IMR-90 (cell line): ENCODE measurements at regions not wholly inside any gene's neighbourhood (a gene's known extent, or its start where the extent isn't known, plus 50 kb on each side); places are given as distances from the start of the nearest gene placed in this dataset.

ENCODE experiments used
- ATAC-seq: fragments of 200-7000 bp; cut with Tn5 transposase; 2 replicates; pipeline ENCODE4 v1.9.1; 2020; ENCODE audit warnings: low read depth, mild to moderate bottlenecking, moderate library complexity
- BruUV-seq: library from RNA; stranded (reverse); fragments of 400-500 nt; replicated peaks from 2 replicates; lab custom pipeline; 2021; lab: Mats Ljungman, UMichigan
- CTCF ChIA-PET: fragments of 300-600 bp; formaldehyde crosslinking; extraction: SDS; loops from one replicate; lab custom pipeline; 2021; ENCODE audit warnings: antibody characterized with exemption; lab: Yijun Ruan, JAX
- POLR2A ChIA-PET: fragments of 300-600 bp; sonication (Branson Sonifier 250); formaldehyde crosslinking; loops from one replicate; lab custom pipeline; 2022; ENCODE audit warnings: antibody characterized with exemption; ENCODE audit not compliant: unreplicated experiment; lab: Charles Lee
- DNase-seq: peaks from one replicate; pipeline ENCODE4 v3.0.0; 2013
- H2AFZ ChIP-seq: replicated peaks from 2 replicates; pipeline ENCODE3; 2013; ENCODE audit warnings: low read length, mild to moderate bottlenecking; ENCODE audit not compliant: poor library complexity
- H2AK5ac ChIP-seq: 2 replicates; pipeline ENCODE4 v1.6.1; 2013; ENCODE audit warnings: low read depth, low read length, inconsistent platforms
- H2AK9ac ChIP-seq: replicated peaks from 2 replicates; pipeline ENCODE3; 2013; ENCODE audit warnings: mild to moderate bottlenecking, low read depth, low read length, moderate library complexity; ENCODE audit not compliant: poor library complexity
- H2BK120ac ChIP-seq: 2 replicates; pipeline ENCODE4 v1.6.1; 2013; ENCODE audit warnings: low read depth, low read length, inconsistent platforms
- H2BK15ac ChIP-seq: 3 replicates; pipeline ENCODE4 v1.6.1; 2013; ENCODE audit warnings: low read depth, low read length, inconsistent platforms
- H2BK20ac ChIP-seq: 2 replicates; pipeline ENCODE4 v1.6.1; 2013; ENCODE audit warnings: low read depth, mild to moderate bottlenecking, inconsistent platforms, low read length, moderate library complexity
- H2BK5ac ChIP-seq: 2 replicates; pipeline ENCODE4 v1.6.1; 2013; ENCODE audit warnings: mild to moderate bottlenecking, low read depth, low read length, inconsistent platforms; ENCODE audit not compliant: poor library complexity, severe bottlenecking
- H3K14ac ChIP-seq: replicated peaks from 2 replicates; pipeline ENCODE4 v1.6.1; 2013; ENCODE audit warnings: low read depth, low read length, inconsistent platforms
- H3K18ac ChIP-seq: 2 replicates; pipeline ENCODE4 v1.6.1; 2013; ENCODE audit warnings: low read depth, low read length, control low read depth
- H3K23ac ChIP-seq: 2 replicates; pipeline ENCODE4 v1.6.1; 2013; ENCODE audit warnings: low read depth, low read length, inconsistent platforms
- H3K27ac ChIP-seq: 2 replicates; pipeline ENCODE4 v1.5.1; 2013; ENCODE audit warnings: mild to moderate bottlenecking, control low read depth, low read length; ENCODE audit not compliant: insufficient read depth
- H3K27me3 ChIP-seq: 2 replicates; pipeline ENCODE4 v1.6.1; 2013; ENCODE audit warnings: low read length; ENCODE audit not compliant: control insufficient read depth, insufficient read depth
- H3K36me3 ChIP-seq: 2 replicates; pipeline ENCODE4 v1.6.1; 2013; ENCODE audit warnings: low read length, mixed read lengths; ENCODE audit not compliant: control insufficient read depth, insufficient read depth
- H3K4ac ChIP-seq: 2 replicates; pipeline ENCODE4 v1.6.1; 2013; ENCODE audit warnings: low read depth, low read length, inconsistent platforms
- H3K4me1 ChIP-seq: 2 replicates; pipeline ENCODE4 v1.6.1; 2013; ENCODE audit warnings: low read length, mixed read lengths; ENCODE audit not compliant: control insufficient read depth, insufficient read depth
- H3K4me2 ChIP-seq: 2 replicates; pipeline ENCODE4 v1.6.1; 2013; ENCODE audit warnings: low read depth, mild to moderate bottlenecking, control low read depth, low read length, moderate library complexity
- H3K4me3 ChIP-seq: 2 replicates; pipeline ENCODE4 v1.5.1; 2013; ENCODE audit warnings: low read depth, mild to moderate bottlenecking, control low read depth, low read length, moderate library complexity; ENCODE audit not compliant: insufficient read depth
- H3K56ac ChIP-seq: 2 replicates; pipeline ENCODE4 v1.6.1; 2013; ENCODE audit warnings: low read length, inconsistent platforms; ENCODE audit not compliant: insufficient read depth; ENCODE audit errors: extremely low read depth
- H3K79me1 ChIP-seq, 2 experiments: 2 replicates each; pipeline ENCODE4 v1.6.1; 2013; ENCODE audit warnings: low read length in 2 of 2, inconsistent platforms in 1 of 2, low read depth in 1 of 2
- H3K9ac ChIP-seq: 2 replicates; pipeline ENCODE4 v1.6.1; 2013; ENCODE audit warnings: low read depth, low read length, control low read depth
- H3K9me1 ChIP-seq: 2 replicates; pipeline ENCODE4 v1.6.1; 2013; ENCODE audit warnings: low read length, inconsistent platforms; ENCODE audit not compliant: insufficient read depth
- H3K9me3 ChIP-seq: 2 replicates; pipeline ENCODE4 v1.6.1; 2013; ENCODE audit warnings: low read length; ENCODE audit not compliant: control insufficient read depth, insufficient read depth
- H4K20me1 ChIP-seq: 2 replicates; pipeline ENCODE4 v1.6.1; 2013; ENCODE audit warnings: low read length, inconsistent platforms; ENCODE audit not compliant: insufficient read depth
- H4K5ac ChIP-seq: 2 replicates; pipeline ENCODE4 v1.6.1; 2013; ENCODE audit warnings: mild to moderate bottlenecking, low read depth, low read length, control low read depth
- H4K8ac ChIP-seq, 2 experiments: 2 replicates each; pipeline ENCODE4 v1.6.1; 2013; ENCODE audit warnings: low read depth in 2 of 2, low read length in 2 of 2, control low read depth in 1 of 2, inconsistent platforms in 1 of 2
- H4K91ac ChIP-seq: 2 replicates; pipeline ENCODE4 v1.6.1; 2013; ENCODE audit warnings: low read depth, low read length, inconsistent platforms; ENCODE audit not compliant: insufficient read depth
- CEBPB ChIP-seq: IDR thresholded peaks from 2 replicates; pipeline ENCODE4 v1.6.1; 2012; ENCODE audit warnings: low read depth, low read length, improper control_type of control experiment
- CHD1 ChIP-seq: IDR thresholded peaks from 2 replicates; pipeline ENCODE4 v1.6.1; 2012; ENCODE audit warnings: low read depth, low read length, improper control_type of control experiment
- CTCF ChIP-seq: conservative IDR thresholded peaks from 2 replicates; pipeline ENCODE4 v1.5.1; 2012; ENCODE audit warnings: mild to moderate bottlenecking, low read depth, low read length, improper control_type of control experiment
- ELK1 ChIP-seq: fragments of 150-350 bp; IDR thresholded peaks from 2 replicates; pipeline ENCODE4 v1.6.1; 2016; ENCODE audit warnings: low read depth, mild to moderate bottlenecking, low read length, moderate library complexity, borderline replicate concordance
- FOS ChIP-seq: fragments of 150-350 bp; IDR thresholded peaks from 2 replicates; pipeline ENCODE4 v1.6.1; 2016; ENCODE audit warnings: low read depth, low read length
- MAFK ChIP-seq: IDR thresholded peaks from 2 replicates; pipeline ENCODE4 v1.6.1; 2012; ENCODE audit warnings: low read depth, low read length, improper control_type of control experiment
- MXI1 ChIP-seq: IDR thresholded peaks from 2 replicates; pipeline ENCODE4 v1.6.1; 2012; ENCODE audit warnings: low read depth, mild to moderate bottlenecking, low read length, moderate library complexity, borderline replicate concordance
- NFE2L2 ChIP-seq: fragments of 150-350 bp; IDR thresholded peaks from 2 replicates; pipeline ENCODE4 v1.6.1; 2016; ENCODE audit warnings: low read depth, mild to moderate bottlenecking, low read length
- POLR2A ChIP-seq: IDR thresholded peaks from 2 replicates; pipeline ENCODE4 v1.6.1; 2012; ENCODE audit warnings: mild to moderate bottlenecking, low read depth, low read length
- RAD21 ChIP-seq: IDR thresholded peaks from 2 replicates; pipeline ENCODE4 v1.6.1; 2012; ENCODE audit warnings: low read length, improper control_type of control experiment
- RCOR1 ChIP-seq: IDR thresholded peaks from 2 replicates; pipeline ENCODE4 v1.6.1; 2012; ENCODE audit warnings: mild to moderate bottlenecking, low read length, improper control_type of control experiment; ENCODE audit not compliant: insufficient replicate concordance
- RFX5 ChIP-seq: IDR thresholded peaks from 2 replicates; pipeline ENCODE4 v1.8.0; 2012; ENCODE audit warnings: low read depth, mild to moderate bottlenecking, low read length, moderate library complexity
- SMC3 ChIP-seq: fragments of 150-350 bp; IDR thresholded peaks from 2 replicates; pipeline ENCODE4 v1.6.1; 2016; ENCODE audit warnings: low read depth, mild to moderate bottlenecking, antibody characterized with exemption, low read length, moderate library complexity
- USF2 ChIP-seq: fragments of 150-350 bp; IDR thresholded peaks from 2 replicates; pipeline ENCODE4 v1.6.1; 2017; ENCODE audit warnings: mild to moderate bottlenecking, antibody characterized with exemption, low read length, low read depth
- WGBS, 2 experiments: methylation state at CpG; one replicate each; pipeline versions ENCODE4 v1.1.5 to v1.1.7; 2013; ENCODE audit warnings: missing lambda C conversion rate in 2 of 2; ENCODE audit not compliant: insufficient read length in 1 of 2; ENCODE audit errors: extremely low coverage in 2 of 2; 5-methylcytosine and 5-hydroxymethylcytosine counted together
- dilution Hi-C: fragments of 300-500 bp; cut with HindIII; formaldehyde crosslinking; loops from one replicate; pipeline ENCODE4 v1.14.3; 2018; ENCODE audit warnings: low sequenced_read_pairs; ENCODE audit not compliant: unreplicated experiment
- in situ Hi-C: fragments of 300-500 bp; cut with MboI; formaldehyde crosslinking; loops from 3 replicates; pipeline ENCODE4 v1.14.3; 2019; ENCODE audit warnings: low sequenced_read_pairs, inconsistent platforms, mixed read lengths
- intact Hi-C: fragments of 100-400 bp; cut with micrococcal nuclease; formaldehyde crosslinking; loops from 2 replicates; pipeline ENCODE4 v1.10.0; 2022

- no peak for TF ChIP-seq RAD21
Observed at GRCh38 chr10:43815181-43815885, 166.7 kb upstream of the ZNF32 start (continued).

- H3K27ac ChIP-seq, result no peak overlapping the region
- no peak overlapping the region for H2BK120ac ChIP-seq
- 0 out of 3 replicates have a peak overlapping the region, but pooled peaks have one; percentile 29 for H2BK15ac ChIP-seq
- no TSS peak for BruUV-seq
- no peak overlapping the region for H3K23ac ChIP-seq
- 0 out of 2 replicates have a peak, but pooled peaks cover 6% of the 10 kb centered on the region for H3K9me1 ChIP-seq
- H3K14ac ChIP-seq, result no peak overlapping the region
- H3K4me3 ChIP-seq, result no peak overlapping the region
- ChIA-PET CTCF (no interaction called here), POLR2A (no interaction called here)
- H3K4ac ChIP-seq, result no peak overlapping the region
- H3K27me3 ChIP-seq, result no peaks in the 10 kb centered on the region
- H3K9ac ChIP-seq, result no peak overlapping the region
- no peak for ATAC-seq
- H2AK9ac ChIP-seq, result no peak overlapping the region
- H3K18ac ChIP-seq, result no peak overlapping the region; the same call in 1 of the 2 replicates
- peak; percentile 30 for DNase-seq
- no peak overlapping the region for H2AK5ac ChIP-seq
- H4K91ac ChIP-seq, result no peak overlapping the region
- in situ Hi-C loops, result no loop called here
- H3K4me2 ChIP-seq, result no peak overlapping the region
- H2BK20ac ChIP-seq, result no peak overlapping the region
- no peaks in the 10 kb centered on the region for H3K79me1 ChIP-seq
- intact Hi-C loops, result loop anchor here (10.0 kb wide), 1 partner anchor 370 kb away; no protein-coding TSS in a partner anchor
- H4K8ac ChIP-seq, result no peak overlapping the region
- dilution Hi-C loops, result no loop called here
- no peak overlapping the region for H2BK5ac ChIP-seq
- no peaks in the 10 kb centered on the region for H4K20me1 ChIP-seq
- H4K5ac ChIP-seq, result no peak overlapping the region
- H3K4me1 ChIP-seq, result peaks cover 7% of the 10 kb centered on the region
- no peak overlapping the region for H3K56ac ChIP-seq
- WGBS, 2 experiments, result no CpG with 5 or more reads among the region's 1 CpG
- H2AFZ ChIP-seq, result no peak overlapping the region
- H3K9me3 ChIP-seq, result no peaks in the 10 kb centered on the region
- H3K36me3 ChIP-seq, result no peaks in the 10 kb centered on the region
- TF ChIP-seq RFX5 (no peak), CHD1 (no peak), ELK1 (no peak), USF2 (no peak), MXI1 (no peak), POLR2A (no peak), SMC3 (no peak), FOS (no peak), MAFK (no peak), RCOR1 (no peak), CEBPB (no peak), NFE2L2 (no peak), RAD21 (no peak), CTCF (no peak)
Observed at GRCh38 chr10:43814663-43815062, 166.0 kb upstream of the ZNF32 start.
